Prostate gland (tissue), 2 donors: ENCODE measurements at regions not wholly inside any gene's neighbourhood (a gene's known extent, or its start where the extent isn't known, plus 50 kb on each side); places are given as distances from the start of the nearest gene placed in this dataset.

Experiments
- DNase-seq: peaks from one replicate; pipeline ENCODE4 v3.0.0-alpha.2; 2019; ENCODE audit warnings: low spot score
- H3K27ac ChIP-seq, 2 donors: fragments of 200-600 bp; sonication (generic); 2 replicates each; pipeline ENCODE4 v1.5.1; 2017 to 2019
- H3K27me3 ChIP-seq: fragments of 200-600 bp; sonication (generic); replicated peaks from 2 replicates; pipeline ENCODE4 v1.5.1; 2019; ENCODE audit not compliant: insufficient read depth
- H3K36me3 ChIP-seq, 2 donors: fragments of 200-600 bp; sonication (generic); 1 replicate in 1 of 2; 2 replicates in 1 of 2; pipeline versions ENCODE4 v1.5.1 to v1.8.1; 2017 to 2019
- H3K4me1 ChIP-seq: fragments of 200-600 bp; sonication (generic); replicated peaks from 2 replicates; pipeline ENCODE4 v1.5.1; 2019
- H3K4me3 ChIP-seq, 2 donors: fragments of 200-600 bp; sonication (generic); 2 replicates each; pipeline ENCODE4 v1.5.1; 2017 to 2019
- H3K9me3 ChIP-seq: fragments of 200-600 bp; sonication (generic); 2 replicates; pipeline ENCODE4 v1.5.1; 2017
- CTCF ChIP-seq, 4 experiments: fragments of 200-600 bp in 2 of 4; fragments of 450-650 bp in 2 of 4; sonication (generic) in 2 of 4; IDR thresholded peaks; 1 replicate in 3 of 4; 2 replicates in 1 of 4; pipeline ENCODE4 v1.5.1; 2016 to 2019; ENCODE audit warnings: antibody characterized with exemption in 4 of 4, mild to moderate bottlenecking in 2 of 4, moderate library complexity in 2 of 4
- POLR2A ChIP-seq: fragments of 450-650 bp; IDR thresholded peaks from one replicate; pipeline ENCODE4 v1.6.1; 2016; ENCODE audit warnings: antibody characterized with exemption, mild to moderate bottlenecking
- POLR2AphosphoS5 ChIP-seq: sonication (generic); formaldehyde crosslinking; IDR thresholded peaks from one replicate; pipeline ENCODE4 v1.6.1; 2017; ENCODE audit warnings: antibody characterized with exemption
- WGBS: methylation state at CpG from one replicate; pipeline ENCODE4 v1.1.5; 2018; 5-methylcytosine and 5-hydroxymethylcytosine counted together
- intact Hi-C: fragments of 100-400 bp; cut with DNase I; formaldehyde crosslinking; loops from one replicate; pipeline ENCODE4 v1.14.2; 2022

GRCh38 chr14:86414146-86414545 is 884.2 kb downstream of the FLRT2 start:
- intact Hi-C loops, result no loop called here
- no peaks in the 10 kb centered on the region for H3K9me3 ChIP-seq
- H3K27ac ChIP-seq, result no peak overlapping the region
- no peak overlapping the region for H3K4me3 ChIP-seq
- no peak for DNase-seq
- no peaks in the 10 kb centered on the region for H3K4me1 ChIP-seq
- 81% methylated on average over 1 of the region's 1 CpG for WGBS
- H3K27me3 ChIP-seq, result no peaks in the 10 kb centered on the region
- no peaks in the 10 kb centered on the region for H3K36me3 ChIP-seq
- TF ChIP-seq CTCF (IDR thresholded peaks at IDR 0.05) (no peak), POLR2A (no peak), POLR2AphosphoS5 (no peak)

- TF ChIP-seq CTCF (IDR thresholded peaks at IDR 0.05) (no peak), POLR2A (no peak), POLR2AphosphoS5 (no peak)
- Histone ChIP-seq H3K9me3 (no peaks in the 10 kb centered on the region), H3K27ac (no peak overlapping the region), H3K4me1 (no peaks in the 10 kb centered on the region), H3K4me3 (no peak overlapping the region), H3K27me3 (no peaks in the 10 kb centered on the region), H3K36me3 (no peaks in the 10 kb centered on the region)
- intact Hi-C loops, result no loop called here
- no peak for DNase-seq
- 78% methylated on average over 3 of the region's 3 CpGs for WGBS
These were observed 875.2 kb downstream of the FLRT2 start for GRCh38 chr14:86404989-86405649.

- TF ChIP-seq POLR2AphosphoS5, result no peak
- TF ChIP-seq CTCF (IDR thresholded peaks at IDR 0.05), result no peak
- TF ChIP-seq POLR2A, result no peak
- no peaks in the 10 kb centered on the region for H3K9me3 ChIP-seq
- no peaks in the 10 kb centered on the region for H3K27me3 ChIP-seq
- no peak overlapping the region for H3K4me3 ChIP-seq
- 62% methylated on average over 2 of the region's 2 CpGs for WGBS
- H3K36me3 ChIP-seq, result no peaks in the 10 kb centered on the region
- intact Hi-C loops, result no loop called here
- DNase-seq, result no peak
- no peak overlapping the region for H3K27ac ChIP-seq
- no peaks in the 10 kb centered on the region for H3K4me1 ChIP-seq
These were observed 874.5 kb downstream of the FLRT2 start for GRCh38 chr14:86404425-86404824.

- no peak overlapping the region for H3K4me3 ChIP-seq
- DNase-seq, result no peak
- no peaks in the 10 kb centered on the region for H3K4me1 ChIP-seq
- no peaks in the 10 kb centered on the region for H3K9me3 ChIP-seq
- H3K27ac ChIP-seq, result no peak overlapping the region
- TF ChIP-seq POLR2A (no peak), CTCF (IDR thresholded peaks at IDR 0.05) (no peak), POLR2AphosphoS5 (no peak)
- H3K36me3 ChIP-seq, result no peaks in the 10 kb centered on the region
- H3K27me3 ChIP-seq, result no peaks in the 10 kb centered on the region
- intact Hi-C loops, result no loop called here
- 86% methylated on average over 1 of the region's 1 CpG for WGBS
These were observed 872.6 kb downstream of the FLRT2 start for GRCh38 chr14:86402545-86402944.

GRCh38 chr14:86391085-86391484 is 861.1 kb downstream of the FLRT2 start:
- intact Hi-C loops, result no loop called here
- Histone ChIP-seq H3K36me3 (no peaks in the 10 kb centered on the region), H3K27ac (no peak overlapping the region), H3K27me3 (no peaks in the 10 kb centered on the region), H3K9me3 (no peaks in the 10 kb centered on the region), H3K4me1 (no peaks in the 10 kb centered on the region), H3K4me3 (no peak overlapping the region)
- TF ChIP-seq POLR2A (no peak), CTCF (IDR thresholded peaks at IDR 0.05) (no peak), POLR2AphosphoS5 (no peak)
- DNase-seq, result no peak
- 91% methylated on average over 6 of the region's 6 CpGs for WGBS
